ENCODE measurements at regions not wholly inside any gene's neighbourhood (a gene's known extent, or its start where the extent isn't known, plus 50 kb on each side); places are given as distances from the start of the nearest gene placed in this dataset.

DNA sequence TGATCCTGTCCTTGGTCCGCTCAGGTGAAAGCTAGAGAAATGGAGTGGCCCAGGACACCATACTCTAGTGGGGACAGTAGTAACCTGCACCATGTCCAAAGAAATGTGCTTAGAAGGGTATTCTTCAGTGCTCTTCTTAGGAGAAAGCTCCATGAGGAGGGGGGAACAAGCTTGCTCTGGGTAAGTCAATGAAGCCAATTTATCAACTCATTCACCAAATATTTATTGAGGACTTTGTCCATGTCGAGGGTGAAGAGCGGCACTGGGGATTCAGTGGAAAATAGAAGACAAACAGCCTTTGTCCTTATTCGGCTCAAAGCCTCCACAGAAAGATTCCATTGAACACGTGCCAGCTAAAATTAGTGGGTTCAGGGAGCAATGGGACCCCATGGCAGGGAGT is 677.8 kb downstream of the BCL11B start:
- Histone ChIP-seq H2AFZ (ENCODE audit: low read depth, low read length) (no peak overlapping the region), H3K4me3 (ENCODE audit: low read length) (no peak overlapping the region), H3K4me1 (ENCODE audit: insufficient read depth, low read length) (peaks cover 21% of the 10 kb centered on the region), H3K27me3 (ENCODE audit: insufficient read depth, low read length) (no peaks in the 10 kb centered on the region), H3K9me3 (ENCODE audit: low read length) (no peaks in the 10 kb centered on the region), H3K36me3 (ENCODE audit: insufficient read depth, low read length) (no peaks in the 10 kb centered on the region)

DNA sequence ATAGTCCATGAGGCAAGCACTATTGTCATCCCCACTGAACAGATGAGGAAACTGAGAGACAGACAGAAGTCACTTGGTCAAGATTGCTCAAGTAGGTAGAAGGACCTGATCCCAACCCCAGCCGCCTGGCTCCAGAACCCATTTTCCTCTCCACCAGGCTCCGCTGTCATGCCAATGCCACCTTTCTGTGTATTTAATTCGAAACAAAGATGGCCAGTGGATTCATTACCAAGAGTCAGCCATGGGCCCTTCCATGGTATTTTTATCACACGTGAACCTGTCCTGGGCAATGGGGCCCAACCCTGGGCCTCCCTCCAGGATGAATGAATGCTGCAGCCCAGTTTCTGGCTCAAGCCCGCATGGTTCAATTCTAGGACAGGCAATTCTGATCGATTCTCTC is 673.4 kb downstream of the BCL11B start:
- H3K4me3 ChIP-seq (ENCODE audit: low read length): no peak overlapping the region
- H3K4me1 ChIP-seq (ENCODE audit: insufficient read depth, low read length): peaks cover 8% of the 10 kb centered on the region
- H2AFZ ChIP-seq (ENCODE audit: low read depth, low read length): no peak overlapping the region
- H3K36me3 ChIP-seq (ENCODE audit: insufficient read depth, low read length): no peaks in the 10 kb centered on the region
- no peaks in the 10 kb centered on the region for H3K9me3 ChIP-seq (ENCODE audit: low read length)
- H3K27me3 ChIP-seq (ENCODE audit: insufficient read depth, low read length): peaks cover 2% of the 10 kb centered on the region

DNA sequence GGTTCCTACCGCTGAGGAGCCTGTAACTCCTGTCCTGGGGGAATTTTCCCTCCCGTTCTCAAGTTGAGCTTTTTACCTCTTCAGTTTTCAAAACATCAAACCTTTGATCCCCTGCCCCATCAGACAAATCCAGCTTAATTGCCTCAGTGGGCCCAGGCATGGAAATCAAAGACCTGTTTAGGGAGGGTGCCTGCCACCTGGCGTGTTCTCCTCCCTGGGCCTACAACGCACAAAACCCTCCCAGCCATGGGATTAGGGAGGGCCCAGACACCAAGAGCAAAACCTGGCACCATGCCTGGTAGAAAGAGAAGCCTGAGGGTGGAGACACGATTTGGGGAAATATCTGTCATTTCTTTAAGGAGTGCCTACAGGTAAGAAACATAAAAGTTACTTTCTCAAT is 672.9 kb downstream of the BCL11B start:
- Histone ChIP-seq H3K9me3 (ENCODE audit: low read length) (no peaks in the 10 kb centered on the region), H3K4me3 (ENCODE audit: low read length) (no peak overlapping the region), H2AFZ (ENCODE audit: low read depth, low read length) (no peak overlapping the region), H3K4me1 (ENCODE audit: insufficient read depth, low read length) (peaks cover 3% of the 10 kb centered on the region), H3K27me3 (ENCODE audit: insufficient read depth, low read length) (peaks cover 2% of the 10 kb centered on the region), H3K36me3 (ENCODE audit: insufficient read depth, low read length) (no peaks in the 10 kb centered on the region)

DNA sequence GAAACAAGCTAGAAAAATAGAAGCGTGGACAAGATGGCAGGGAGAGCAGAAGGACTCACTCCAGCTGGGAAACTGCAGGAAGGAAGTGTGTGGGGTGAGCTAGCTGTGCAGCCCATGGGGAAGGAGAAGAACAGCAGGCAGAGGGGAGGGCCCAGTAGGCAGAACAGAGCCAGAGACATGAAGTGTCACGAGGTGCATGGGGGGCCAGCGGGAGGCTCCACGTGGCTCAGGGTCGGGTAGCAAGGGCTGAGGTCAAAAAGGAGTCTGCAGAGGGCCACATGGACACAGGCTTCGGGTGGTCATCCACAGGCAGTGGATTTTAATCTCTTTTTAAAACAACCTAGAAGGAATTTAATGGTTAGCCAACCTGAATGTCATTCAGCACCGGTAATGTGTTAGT is 669.0 kb downstream of the BCL11B start:
- H3K4me3 ChIP-seq (ENCODE audit: low read length): no peak overlapping the region
- H3K4me1 ChIP-seq (ENCODE audit: insufficient read depth, low read length): no peaks in the 10 kb centered on the region
- H3K9me3 ChIP-seq (ENCODE audit: low read length): no peaks in the 10 kb centered on the region
- H2AFZ ChIP-seq (ENCODE audit: low read depth, low read length): no peak overlapping the region
- peaks cover 4% of the 10 kb centered on the region for H3K27me3 ChIP-seq (ENCODE audit: insufficient read depth, low read length)
- no peaks in the 10 kb centered on the region for H3K36me3 ChIP-seq (ENCODE audit: insufficient read depth, low read length)

DNA sequence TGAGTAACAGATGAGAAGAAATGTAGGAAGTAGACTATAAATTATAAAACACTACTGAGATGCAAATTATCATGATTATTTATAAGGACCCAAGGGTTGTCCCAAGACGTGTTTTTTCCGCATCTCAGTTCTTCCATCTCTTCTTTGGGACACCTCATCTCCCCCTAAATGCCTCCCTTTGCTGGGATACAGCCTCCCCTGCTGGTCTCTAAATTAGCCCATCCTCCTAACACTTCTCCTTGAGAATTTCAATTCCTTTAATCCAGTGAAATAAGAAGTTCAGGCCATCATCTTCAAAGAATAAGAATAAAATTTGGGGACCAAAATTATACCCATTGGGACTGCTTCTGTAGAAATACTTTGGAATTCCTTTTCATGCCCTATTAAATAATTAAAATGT is 667.0 kb downstream of the BCL11B start:
- no peak overlapping the region for H3K4me3 ChIP-seq (ENCODE audit: low read length)
- no peaks in the 10 kb centered on the region for H3K4me1 ChIP-seq (ENCODE audit: insufficient read depth, low read length)
- H3K9me3 ChIP-seq (ENCODE audit: low read length): no peaks in the 10 kb centered on the region
- no peak overlapping the region for H2AFZ ChIP-seq (ENCODE audit: low read depth, low read length)
- H3K36me3 ChIP-seq (ENCODE audit: insufficient read depth, low read length): no peaks in the 10 kb centered on the region
- peaks cover 4% of the 10 kb centered on the region for H3K27me3 ChIP-seq (ENCODE audit: insufficient read depth, low read length)

DNA sequence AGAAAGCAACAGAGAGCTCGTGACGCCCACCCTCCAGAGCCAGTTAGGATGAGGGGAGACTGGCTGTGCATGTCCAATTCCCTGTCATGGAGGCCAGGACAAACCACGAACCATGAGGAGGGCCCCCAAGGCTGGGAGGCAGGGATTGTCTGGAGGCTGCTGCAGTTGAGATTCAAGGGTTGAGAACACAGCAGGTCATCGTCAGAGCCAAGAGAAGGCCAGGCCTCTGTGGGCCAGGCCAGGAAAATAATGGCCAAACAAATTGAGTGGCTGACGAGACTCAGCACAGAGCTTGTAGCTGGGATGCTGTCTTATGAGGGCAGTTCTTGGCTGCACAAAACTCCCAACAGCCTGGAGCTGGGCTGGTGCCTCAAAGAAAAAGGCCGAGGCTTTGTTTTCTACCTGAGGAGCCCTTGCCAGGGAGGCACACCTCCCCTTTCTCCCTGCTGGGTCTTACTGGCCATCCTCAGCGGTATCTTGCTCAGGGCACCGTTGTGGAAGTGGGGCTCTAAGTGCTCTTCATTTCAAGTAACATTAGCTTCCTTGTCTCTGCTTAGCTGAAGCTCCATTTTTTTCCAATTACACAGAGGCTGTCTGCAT is 665.9 kb downstream of the BCL11B start:
- H3K4me1 ChIP-seq (ENCODE audit: insufficient read depth, low read length): no peaks in the 10 kb centered on the region
- no peak overlapping the region for H2AFZ ChIP-seq (ENCODE audit: low read depth, low read length)
- H3K36me3 ChIP-seq (ENCODE audit: insufficient read depth, low read length): no peaks in the 10 kb centered on the region
- no peaks in the 10 kb centered on the region for H3K9me3 ChIP-seq (ENCODE audit: low read length)
- peaks cover 4% of the 10 kb centered on the region for H3K27me3 ChIP-seq (ENCODE audit: insufficient read depth, low read length)
- H3K4me3 ChIP-seq (ENCODE audit: low read length): no peak overlapping the region

DNA sequence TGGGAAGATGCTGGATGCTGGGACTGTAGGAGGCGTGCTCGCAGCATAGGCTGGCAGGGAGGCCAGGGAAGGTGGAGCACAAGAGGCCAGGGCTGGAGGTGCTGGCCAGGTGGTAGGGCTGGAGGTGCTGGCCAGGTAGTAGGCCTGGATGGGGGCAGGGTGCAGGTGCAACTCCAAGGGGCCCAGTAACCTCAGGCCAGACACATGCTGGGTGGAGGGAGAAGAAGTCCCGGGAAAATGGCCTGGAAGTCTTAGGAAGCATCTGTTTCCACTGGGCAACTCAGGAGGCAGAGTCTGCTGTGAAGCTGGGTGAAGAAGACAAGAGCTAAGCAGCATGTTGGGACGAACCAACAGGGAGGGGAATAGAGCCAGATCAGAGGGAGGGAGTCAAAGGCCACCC is 665.2 kb downstream of the BCL11B start:
- Histone ChIP-seq H3K9me3 (ENCODE audit: low read length) (no peaks in the 10 kb centered on the region), H3K27me3 (ENCODE audit: insufficient read depth, low read length) (peaks cover 4% of the 10 kb centered on the region), H3K36me3 (ENCODE audit: insufficient read depth, low read length) (no peaks in the 10 kb centered on the region), H2AFZ (ENCODE audit: low read depth, low read length) (no peak overlapping the region), H3K4me3 (ENCODE audit: low read length) (no peak overlapping the region), H3K4me1 (ENCODE audit: insufficient read depth, low read length) (no peaks in the 10 kb centered on the region)

DNA sequence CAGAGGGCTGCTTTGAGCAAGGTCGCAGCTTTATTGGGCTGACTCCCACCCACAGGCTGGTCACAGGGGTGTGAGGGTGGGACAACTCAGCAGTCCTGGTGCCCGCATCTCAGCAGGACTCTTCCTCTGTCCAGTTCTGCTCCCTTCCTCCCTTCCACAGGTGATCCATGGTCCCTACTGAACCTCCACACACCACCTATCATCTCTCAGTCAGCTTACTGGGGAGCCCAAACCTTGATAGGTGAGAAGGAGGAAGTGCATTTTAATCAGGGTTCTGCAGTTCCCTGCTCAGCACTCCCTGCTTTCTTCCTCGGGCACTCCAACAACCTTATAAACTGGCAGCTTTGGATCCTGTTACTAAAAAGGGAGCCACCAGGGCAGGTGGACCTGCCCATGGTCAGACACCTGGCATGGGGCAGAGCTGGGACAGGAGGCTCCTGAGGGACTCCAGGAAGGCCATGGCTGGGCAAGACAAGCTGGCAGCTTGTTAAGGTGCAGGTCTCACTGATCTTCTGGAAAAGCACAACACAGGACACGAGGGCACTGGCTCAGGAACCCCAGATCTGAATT is 664.6 kb downstream of the BCL11B start:
- Histone ChIP-seq H3K4me3 (ENCODE audit: low read length) (no peak overlapping the region), H3K9me3 (ENCODE audit: low read length) (no peaks in the 10 kb centered on the region), H3K4me1 (ENCODE audit: insufficient read depth, low read length) (no peaks in the 10 kb centered on the region), H2AFZ (ENCODE audit: low read depth, low read length) (no peak overlapping the region), H3K27me3 (ENCODE audit: insufficient read depth, low read length) (peaks cover 4% of the 10 kb centered on the region), H3K36me3 (ENCODE audit: insufficient read depth, low read length) (no peaks in the 10 kb centered on the region)

DNA sequence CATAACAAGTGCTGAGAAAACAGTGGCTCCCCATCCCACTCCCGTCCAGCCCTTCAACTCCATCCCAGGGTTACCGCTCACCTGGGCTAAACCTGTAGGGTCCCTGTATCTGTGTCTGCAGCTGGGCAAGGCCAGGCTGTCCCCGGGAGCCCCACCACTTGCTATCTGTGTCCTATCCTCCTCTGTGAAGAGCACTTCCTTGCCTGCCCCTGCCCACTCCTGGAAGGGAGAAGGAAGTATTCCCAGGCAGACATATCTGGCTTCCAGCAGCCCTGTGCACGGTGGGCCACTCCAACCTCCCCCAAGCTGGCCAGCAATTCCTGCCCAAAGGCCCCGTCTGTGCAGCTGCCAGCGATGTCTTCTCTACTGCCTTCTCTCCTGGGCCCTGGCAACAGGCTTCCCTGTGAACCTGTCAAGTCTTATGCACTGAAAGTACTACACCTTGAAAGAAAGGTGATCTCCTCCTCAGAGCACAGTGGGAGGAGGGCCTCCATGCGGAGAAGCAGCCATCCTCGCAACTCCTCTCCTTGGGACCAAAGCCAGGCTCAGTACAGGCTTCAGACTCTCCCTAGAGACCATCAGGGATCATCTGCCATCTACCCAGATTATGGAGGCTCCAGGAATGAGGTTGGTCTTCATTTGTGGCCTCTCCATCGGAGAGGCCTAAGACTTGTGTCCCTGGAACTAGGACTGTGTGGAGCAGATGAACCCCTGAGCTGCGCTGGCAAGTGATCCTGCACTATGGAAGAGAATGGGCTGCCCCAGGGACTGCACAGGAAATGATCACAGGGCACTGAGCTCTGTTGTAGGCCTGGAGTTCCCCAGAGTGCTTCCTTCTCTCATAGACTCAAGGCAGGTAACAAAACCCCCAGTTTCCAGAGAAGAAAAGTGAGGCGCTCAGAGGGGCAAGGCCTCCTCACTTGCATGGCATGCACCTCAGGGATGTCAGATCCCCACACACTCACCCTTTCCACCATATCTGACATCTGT is 663.6 kb downstream of the BCL11B start:
- Histone ChIP-seq H3K27me3 (ENCODE audit: insufficient read depth, low read length) (peaks cover 4% of the 10 kb centered on the region), H3K36me3 (ENCODE audit: insufficient read depth, low read length) (no peaks in the 10 kb centered on the region), H2AFZ (ENCODE audit: low read depth, low read length) (no peak overlapping the region), H3K4me3 (ENCODE audit: low read length) (no peak overlapping the region), H3K9me3 (ENCODE audit: low read length) (no peaks in the 10 kb centered on the region), H3K4me1 (ENCODE audit: insufficient read depth, low read length) (no peaks in the 10 kb centered on the region)

DNA sequence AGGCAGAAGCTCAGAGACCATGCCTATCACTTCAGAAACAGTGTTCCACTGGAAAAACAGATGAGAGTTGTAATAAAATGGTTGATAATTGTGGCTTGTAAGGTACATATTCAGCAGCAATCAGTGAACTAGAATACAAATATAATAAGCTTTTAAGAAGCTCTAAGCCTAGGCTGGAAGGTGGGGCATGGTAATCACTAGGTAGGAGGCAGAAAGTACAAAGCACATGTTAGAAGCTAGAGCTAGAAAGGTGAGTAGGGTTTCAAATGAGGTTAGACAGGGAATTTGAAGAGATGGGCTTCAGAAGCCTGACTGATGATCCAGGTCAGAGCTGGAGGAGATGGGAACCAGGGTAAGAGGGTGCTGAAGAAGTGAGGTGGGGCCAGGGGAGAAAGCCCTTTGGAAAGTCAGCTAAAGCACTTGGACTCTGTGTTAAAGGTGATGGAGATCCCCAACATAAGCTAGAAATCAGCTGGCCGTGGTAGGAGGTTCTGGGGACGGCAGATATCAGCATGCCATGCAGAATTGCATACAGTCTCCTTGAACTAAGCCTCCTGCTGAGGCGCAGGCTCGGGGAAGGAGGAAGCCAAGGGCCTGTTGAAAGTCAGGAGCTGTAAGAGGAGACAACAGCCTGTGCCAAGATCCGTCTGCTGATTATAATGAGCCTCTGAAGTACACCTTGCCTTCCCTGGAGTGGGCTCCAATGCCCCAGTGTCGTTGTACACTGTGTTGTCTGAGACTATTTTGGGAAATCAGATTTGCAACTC is 659.4 kb downstream of the BCL11B start:
- Histone ChIP-seq H3K4me1 (ENCODE audit: insufficient read depth, low read length) (no peaks in the 10 kb centered on the region), H3K4me3 (ENCODE audit: low read length) (no peak overlapping the region), H3K9me3 (ENCODE audit: low read length) (no peaks in the 10 kb centered on the region), H3K36me3 (ENCODE audit: insufficient read depth, low read length) (no peaks in the 10 kb centered on the region), H2AFZ (ENCODE audit: low read depth, low read length) (no peak overlapping the region), H3K27me3 (ENCODE audit: insufficient read depth, low read length) (no peaks in the 10 kb centered on the region)

DNA sequence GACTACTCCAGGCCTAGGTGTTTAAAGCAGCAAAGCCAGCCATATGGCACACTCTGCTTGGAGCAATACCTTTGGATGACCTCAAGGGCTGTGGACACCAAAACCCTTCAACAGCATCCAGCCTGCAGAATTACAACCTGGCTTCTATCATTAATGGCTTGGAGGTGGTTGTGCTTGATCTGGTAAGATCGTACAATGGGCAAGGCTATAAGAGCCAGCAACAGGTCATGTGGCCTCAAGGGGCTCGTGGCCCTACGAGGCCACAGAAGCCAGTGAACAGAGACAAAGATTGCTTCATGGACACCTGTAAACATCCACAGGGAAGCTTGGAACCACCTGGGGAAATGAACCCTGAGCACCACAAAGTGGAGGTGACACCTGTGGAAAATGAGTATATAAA is 657.3 kb downstream of the BCL11B start:
- Histone ChIP-seq H2AFZ (ENCODE audit: low read depth, low read length) (no peak overlapping the region), H3K4me1 (ENCODE audit: insufficient read depth, low read length) (no peaks in the 10 kb centered on the region), H3K27me3 (ENCODE audit: insufficient read depth, low read length) (no peaks in the 10 kb centered on the region), H3K36me3 (ENCODE audit: insufficient read depth, low read length) (no peaks in the 10 kb centered on the region), H3K4me3 (ENCODE audit: low read length) (no peak overlapping the region), H3K9me3 (ENCODE audit: low read length) (no peaks in the 10 kb centered on the region)

DNA sequence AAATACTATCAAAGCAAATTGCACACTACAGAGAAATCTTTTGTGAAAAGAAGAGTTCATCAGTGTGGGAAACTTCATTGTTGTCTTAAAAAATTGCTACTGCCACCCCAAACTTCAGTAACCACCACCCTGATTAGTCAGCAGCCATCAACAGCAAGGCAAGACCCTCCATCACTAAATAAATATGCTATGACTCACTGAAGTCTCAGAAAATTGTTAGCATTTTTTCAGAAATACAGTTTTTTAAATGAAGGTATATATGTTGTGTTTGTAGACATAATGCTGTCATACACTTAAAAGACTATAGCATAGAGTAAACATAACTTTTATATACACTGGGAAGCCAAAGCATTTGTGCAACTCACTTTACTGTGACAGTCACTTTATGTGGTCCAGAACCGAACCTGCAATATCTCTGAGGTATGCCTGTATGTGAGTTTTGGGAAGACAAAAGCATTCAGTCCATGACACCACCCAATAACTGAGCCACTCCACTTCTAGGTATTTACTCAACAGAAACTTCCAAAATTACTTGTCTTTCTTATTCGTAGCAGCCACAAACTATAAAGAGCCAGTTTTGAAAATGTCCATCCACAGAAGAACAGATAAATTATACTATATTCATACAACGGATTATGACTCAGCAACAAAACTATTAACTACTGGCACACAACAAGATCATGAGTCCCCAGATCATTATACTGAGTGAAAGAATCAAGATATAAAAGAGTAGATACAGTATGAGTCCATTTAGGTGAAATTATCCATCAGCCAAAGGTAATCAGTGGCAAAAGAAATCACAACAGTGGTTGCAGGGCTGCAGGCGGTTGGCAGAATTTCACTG is 649.6 kb downstream of the BCL11B start:
- Histone ChIP-seq H3K4me1 (ENCODE audit: insufficient read depth, low read length) (no peaks in the 10 kb centered on the region), H3K36me3 (ENCODE audit: insufficient read depth, low read length) (no peaks in the 10 kb centered on the region), H2AFZ (ENCODE audit: low read depth, low read length) (no peak overlapping the region), H3K9me3 (ENCODE audit: low read length) (no peaks in the 10 kb centered on the region), H3K4me3 (ENCODE audit: low read length) (no peak overlapping the region), H3K27me3 (ENCODE audit: insufficient read depth, low read length) (no peaks in the 10 kb centered on the region)

Data from neuron (in vitro differentiated cells).